ENCODE measurements at regions not wholly inside any gene's neighbourhood (a gene's known extent, or its start where the extent isn't known, plus 50 kb on each side); places are given as distances from the start of the nearest gene placed in this dataset.

- no peak overlapping the region for H3K27ac ChIP-seq (ENCODE audit: low read depth, low read length, poor library complexity, severe bottlenecking)
- H3K4me3 ChIP-seq (ENCODE audit: low read depth, low read length, poor library complexity, severe bottlenecking) = no peak overlapping the region
- no peaks in the 10 kb centered on the region for H3K79me2 ChIP-seq (ENCODE audit: insufficient read depth, low read depth, low read length)
- DNase-seq (ENCODE audit: low spot score) = no peak
- intact Hi-C loops (cut with micrococcal nuclease; ENCODE audit: unreplicated experiment) = no loop called here
- H3K9me2 ChIP-seq (ENCODE audit: insufficient read depth, low read length) = no peaks in the 10 kb centered on the region
- BruUV-seq (replicated peaks) = no TSS peak
- no peaks in the 10 kb centered on the region for H3K4me1 ChIP-seq (ENCODE audit: insufficient read depth, low read length, poor library complexity, severe bottlenecking)
- no peaks in the 10 kb centered on the region for H3K9me3 ChIP-seq (ENCODE audit: low read length)
- TF ChIP-seq EZH2phosphoT487 (IDR thresholded peaks at IDR 0.05; ENCODE audit: borderline replicate concordance, low read depth, low read length) = no peak
- TF ChIP-seq CTCF (conservative IDR thresholded peaks at IDR 0.05; ENCODE audit: low read length) = no peak
- H2AFZ ChIP-seq (ENCODE audit: low read length) = no peak overlapping the region
- no peak overlapping the region for H3K4me2 ChIP-seq (ENCODE audit: low read length)
- H3K36me3 ChIP-seq (ENCODE audit: insufficient read depth, low read length) = no peaks in the 10 kb centered on the region
- H4K20me1 ChIP-seq (ENCODE audit: insufficient read depth, low read length) = no peaks in the 10 kb centered on the region
- ChIA-PET POLR2A (no interaction called here), CTCF (ENCODE audit: unreplicated experiment) (no interaction called here)
Measured at GRCh38 chr14:79997509-79998208, 213.6 kb downstream of the DIO2 start.

DNA sequence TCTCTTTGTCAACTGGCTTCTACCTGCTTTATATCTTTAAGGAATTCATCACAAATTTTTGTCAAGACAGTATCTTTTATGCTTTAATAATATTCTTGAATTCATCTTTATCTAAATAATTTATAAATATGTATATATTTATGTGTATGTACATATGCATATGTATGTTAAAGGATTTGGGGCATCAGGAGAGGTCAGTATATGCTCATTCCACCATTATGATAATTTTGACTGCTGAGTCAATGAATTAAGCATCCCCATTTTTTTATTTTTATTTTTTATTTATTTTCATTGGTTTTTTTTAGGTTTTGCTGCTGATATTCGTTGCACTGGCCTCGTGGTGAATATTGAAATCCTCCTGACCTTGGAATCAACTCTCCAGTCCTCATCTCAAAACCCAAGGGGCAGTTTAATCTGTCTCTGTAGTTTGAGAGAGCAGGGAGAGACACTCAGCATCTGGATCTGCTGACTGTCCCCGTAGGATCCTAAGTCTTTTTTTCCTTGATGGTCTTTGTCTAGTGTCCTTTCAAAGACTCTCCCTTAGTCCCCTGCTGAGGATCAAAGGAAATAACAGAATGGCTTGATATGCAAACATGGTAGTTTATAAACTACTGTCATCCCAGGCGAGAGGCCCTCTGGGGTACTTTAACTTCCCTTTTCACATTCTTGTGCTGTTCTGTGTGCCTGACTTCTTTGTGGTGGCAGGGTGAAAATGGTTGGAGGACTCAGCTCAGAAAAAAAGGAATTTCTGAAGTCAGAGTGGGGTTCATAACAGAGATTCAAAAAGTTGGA, 218.7 kb downstream of the DIO2 start:
- Histone ChIP-seq H2AFZ (ENCODE audit: low read length) (no peak overlapping the region), H3K79me2 (ENCODE audit: insufficient read depth, low read depth, low read length) (no peaks in the 10 kb centered on the region), H4K20me1 (ENCODE audit: insufficient read depth, low read length) (no peaks in the 10 kb centered on the region), H3K27ac (ENCODE audit: low read depth, low read length, poor library complexity, severe bottlenecking) (no peak overlapping the region), H3K4me1 (ENCODE audit: insufficient read depth, low read length, poor library complexity, severe bottlenecking) (no peaks in the 10 kb centered on the region), H3K4me3 (ENCODE audit: low read depth, low read length, poor library complexity, severe bottlenecking) (no peak overlapping the region), H3K36me3 (ENCODE audit: insufficient read depth, low read length) (no peaks in the 10 kb centered on the region), H3K9me2 (ENCODE audit: insufficient read depth, low read length) (no peaks in the 10 kb centered on the region), H3K9me3 (ENCODE audit: low read length) (no peaks in the 10 kb centered on the region), H3K4me2 (ENCODE audit: low read length) (no peak overlapping the region)
- POLR2A ChIA-PET = no interaction called here
- no peak for TF ChIP-seq EZH2phosphoT487 (IDR thresholded peaks at IDR 0.05; ENCODE audit: borderline replicate concordance, low read depth, low read length)
- no peak for TF ChIP-seq CTCF (conservative IDR thresholded peaks at IDR 0.05; ENCODE audit: low read length)
- intact Hi-C loops (cut with micrococcal nuclease; ENCODE audit: unreplicated experiment) = no loop called here
- CTCF ChIA-PET (ENCODE audit: unreplicated experiment) = no interaction called here
- DNase-seq (ENCODE audit: low spot score) = no peak
- no TSS peak for BruUV-seq (replicated peaks)

GRCh38 chr14:79991866-79992265, 219.4 kb downstream of the DIO2 start:
- Histone ChIP-seq H3K36me3 (ENCODE audit: insufficient read depth, low read length) (no peaks in the 10 kb centered on the region), H2AFZ (ENCODE audit: low read length) (no peak overlapping the region), H3K79me2 (ENCODE audit: insufficient read depth, low read depth, low read length) (no peaks in the 10 kb centered on the region), H3K4me2 (ENCODE audit: low read length) (no peak overlapping the region), H3K4me1 (ENCODE audit: insufficient read depth, low read length, poor library complexity, severe bottlenecking) (no peaks in the 10 kb centered on the region), H3K27ac (ENCODE audit: low read depth, low read length, poor library complexity, severe bottlenecking) (no peak overlapping the region), H3K9me2 (ENCODE audit: insufficient read depth, low read length) (no peaks in the 10 kb centered on the region), H3K9me3 (ENCODE audit: low read length) (no peaks in the 10 kb centered on the region), H3K4me3 (ENCODE audit: low read depth, low read length, poor library complexity, severe bottlenecking) (no peak overlapping the region), H4K20me1 (ENCODE audit: insufficient read depth, low read length) (no peaks in the 10 kb centered on the region)
- CTCF ChIA-PET (ENCODE audit: unreplicated experiment) = no interaction called here
- TF ChIP-seq CTCF (conservative IDR thresholded peaks at IDR 0.05; ENCODE audit: low read length) (no peak), EZH2phosphoT487 (IDR thresholded peaks at IDR 0.05; ENCODE audit: borderline replicate concordance, low read depth, low read length) (no peak)
- BruUV-seq (replicated peaks) = no TSS peak
- POLR2A ChIA-PET = no interaction called here
- intact Hi-C loops (cut with micrococcal nuclease; ENCODE audit: unreplicated experiment) = no loop called here
- DNase-seq (ENCODE audit: low spot score) = no peak

Measured in OCI-LY7 (cell line).